CD4-positive, alpha-beta T cell treated with Interleukin-6 for 4 hours (primary cell): ENCODE measurements at regions not wholly inside any gene's neighbourhood (a gene's known extent, or its start where the extent isn't known, plus 50 kb on each side); places are given as distances from the start of the nearest gene placed in this dataset.
"Not testable (repeated sequence)": the region's sequence is repeated elsewhere in the genome, so short reads cannot be mapped to it uniquely, and the experiment has no call there.

ENCODE experiments used
- DNase-seq: peaks from one replicate; pipeline ENCODE4 v3.0.0-alpha.2; 2020; ENCODE audit warnings: mixed read lengths

- not testable (repeated sequence) for DNase-seq
Observed at GRCh38 chr16:18148132-18148531, 188.4 kb downstream of the NPIPA8 start.

GRCh38 chr16:18146601-18147142 is 189.9 kb downstream of the NPIPA8 start:
- not testable (repeated sequence) for DNase-seq

GRCh38 chr16:18142066-18142465 is 194.5 kb downstream of the NPIPA8 start:
- DNase-seq = not testable (repeated sequence)

- not testable (repeated sequence) for DNase-seq
Observed at GRCh38 chr16:18136288-18136687, 200.2 kb downstream of the NPIPA8 start.

- not testable (repeated sequence) for DNase-seq
Observed at GRCh38 chr16:18135024-18135423, 201.5 kb downstream of the NPIPA8 start.

- DNase-seq = not testable (repeated sequence)
Observed at GRCh38 chr16:18131587-18131986, 204.9 kb downstream of the NPIPA8 start.

GRCh38 chr16:18130478-18131120 is 205.9 kb downstream of the NPIPA8 start:
- not testable (repeated sequence) for DNase-seq

GRCh38 chr16:18127033-18127432 is 209.5 kb downstream of the NPIPA8 start:
- not testable (repeated sequence) for DNase-seq

- not testable (repeated sequence) for DNase-seq
Observed at GRCh38 chr16:18119092-18119491, 217.4 kb downstream of the NPIPA8 start.

GRCh38 chr16:18118684-18119083 is 217.9 kb downstream of the NPIPA8 start:
- DNase-seq = not testable (repeated sequence)

GRCh38 chr16:18118071-18118470 is 218.5 kb downstream of the NPIPA8 start:
- not testable (repeated sequence) for DNase-seq

- not testable (repeated sequence) for DNase-seq
Observed at GRCh38 chr16:18104412-18104811, 232.1 kb downstream of the NPIPA8 start.

- not testable (repeated sequence) for DNase-seq
Observed at GRCh38 chr16:18101077-18101476, 235.5 kb downstream of the NPIPA8 start.

GRCh38 chr16:18092605-18093004 is 243.9 kb downstream of the NPIPA8 start:
- DNase-seq = not testable (repeated sequence)

GRCh38 chr16:18080658-18081363 is 255.7 kb downstream of the NPIPA8 start:
- not testable (repeated sequence) for DNase-seq

- not testable (repeated sequence) for DNase-seq
Observed at GRCh38 chr16:18077910-18078309, 258.6 kb downstream of the NPIPA8 start.

GRCh38 chr16:18072161-18072560 is 264.4 kb downstream of the NPIPA8 start:
- no peak for DNase-seq

GRCh38 chr16:18069683-18070082 is 266.9 kb downstream of the NPIPA8 start:
- no peak for DNase-seq

- DNase-seq = no peak
Observed at GRCh38 chr16:18068477-18068876, 268.1 kb downstream of the NPIPA8 start.

- DNase-seq = no peak
Observed at GRCh38 chr16:18062713-18063112, 273.8 kb downstream of the NPIPA8 start.

- DNase-seq = no peak
Observed at GRCh38 chr16:18060351-18060750, 276.2 kb downstream of the NPIPA8 start.

- no peak for DNase-seq
Observed at GRCh38 chr16:18059577-18059976, 277.0 kb downstream of the NPIPA8 start.

- no peak for DNase-seq
Observed at GRCh38 chr16:18059089-18059488, 277.4 kb downstream of the NPIPA8 start.

- no peak for DNase-seq
Observed at GRCh38 chr16:18055411-18055916, 281.1 kb downstream of the NPIPA8 start.
